K562 (cell line): ENCODE measurements at regions not wholly inside any gene's neighbourhood (a gene's known extent, or its start where the extent isn't known, plus 50 kb on each side); places are given as distances from the start of the nearest gene placed in this dataset.

Source experiments
- ATAC-seq: fragments of 200-7000 bp; cut with Tn5 transposase; 3 replicates; pipeline ENCODE4 v1.9.1; 2020; ENCODE audit warnings: moderate library complexity
- BruUV-seq: library from RNA; stranded (reverse); fragments of 400-500 nt; replicated peaks from 2 replicates; lab custom pipeline; 2021; lab: Mats Ljungman, UMichigan
- CTCF ChIA-PET: fragments of 300-600 bp; formaldehyde crosslinking; extraction: SDS; loops from one replicate; lab custom pipeline; 2021; ENCODE audit warnings: low intra/inter-chr PET ratio; lab: Yijun Ruan, JAX
- POLR2A ChIA-PET: fragments of 300-600, 350-650 bp; sonication (Branson Sonifier 250); formaldehyde crosslinking; extraction: SDS; loops from one replicate; lab custom pipeline; 2021; ENCODE audit warnings: antibody characterized with exemption, inconsistent platforms; lab: Yijun Ruan, JAX
- DNase-seq, 4 experiments: peaks; one replicate each; pipeline versions ENCODE4 v3.0.0 to v3.0.0-alpha.2; 2011 to 2018; ENCODE audit warnings: low spot score in 3 of 4, mixed read lengths in 3 of 4; ENCODE audit errors: extremely low read depth in 1 of 4
- FAIRE-seq: peaks from 2 replicates; lab custom pipeline; 2011; peaks lifted over from hg19 to GRCh38; lab: Jason Lieb, UNC
- H2AFZ ChIP-seq: 2 replicates; pipeline ENCODE4 v1.6.0; 2011; ENCODE audit warnings: low read depth, low read length, control low read depth, inconsistent platforms
- H3K27ac ChIP-seq: fragments of 200-600 bp; 3 replicates; pipeline ENCODE4 v1.8.0; 2011; ENCODE audit warnings: low read depth, mild to moderate bottlenecking, control low read depth, inconsistent platforms, low read length, moderate library complexity, mixed read lengths; ENCODE audit errors: extremely low read depth
- H3K27me3 ChIP-seq, 2 experiments: fragments of 300-600 bp in 1 of 2; 2 replicates in 1 of 2; 3 replicates in 1 of 2; pipeline versions ENCODE4 v1.6.0 to v1.8.0; 2011; ENCODE audit warnings: inconsistent platforms in 2 of 2, low read length in 2 of 2, mild to moderate bottlenecking in 1 of 2, mixed read lengths in 1 of 2, moderate library complexity in 1 of 2; ENCODE audit not compliant: control insufficient read depth in 2 of 2, insufficient read depth in 2 of 2
- H3K36me3 ChIP-seq: fragments of 300-600 bp; 3 replicates; pipeline ENCODE4 v1.8.0; 2011; ENCODE audit warnings: mild to moderate bottlenecking, low read length, inconsistent platforms; ENCODE audit not compliant: control insufficient read depth, insufficient read depth
- H3K4me1 ChIP-seq, 2 experiments: fragments of 200-600 bp in 1 of 2; replicated peaks in 1 of 2; 2 replicates in 1 of 2; 3 replicates in 1 of 2; pipeline versions ENCODE4 v1.5.1 to v1.8.0; 2011; ENCODE audit warnings: inconsistent platforms in 2 of 2, low read length in 2 of 2, mild to moderate bottlenecking in 1 of 2, mixed read lengths in 1 of 2, moderate library complexity in 1 of 2; ENCODE audit not compliant: control insufficient read depth in 2 of 2, insufficient read depth in 2 of 2
- H3K4me2 ChIP-seq: 2 replicates; pipeline ENCODE4 v1.6.1; 2011; ENCODE audit warnings: low read length, control low read depth, inconsistent platforms, mixed read lengths; ENCODE audit not compliant: insufficient read depth
- H3K4me3 ChIP-seq: fragments of 200-600 bp; sonication (generic), shearing (Covaris generic); 2 replicates; pipeline ENCODE4 v1.5.1; 2016; ENCODE audit warnings: control low read depth, inconsistent platforms
- H3K79me2 ChIP-seq: fragments of 200-600 bp; 3 replicates; pipeline ENCODE4 v1.8.0; 2011; ENCODE audit warnings: low read length, inconsistent platforms; ENCODE audit not compliant: control insufficient read depth, insufficient read depth
- H3K9ac ChIP-seq, 2 experiments: 2 replicates each; pipeline versions ENCODE4 v1.6.0 to v1.6.1; 2011; ENCODE audit warnings: low read depth in 2 of 2, low read length in 2 of 2, control low read depth in 1 of 2, inconsistent platforms in 1 of 2, mild to moderate bottlenecking in 1 of 2, mixed read lengths in 1 of 2; ENCODE audit not compliant: insufficient read depth in 1 of 2
- H3K9me1 ChIP-seq: one replicate; pipeline ENCODE4 v1.6.0; 2011; ENCODE audit warnings: inconsistent platforms, mild to moderate bottlenecking, low read length, moderate library complexity; ENCODE audit not compliant: control insufficient read depth, insufficient read depth
- H3K9me3 ChIP-seq: replicated peaks from 2 replicates; pipeline ENCODE4 v1.5.1; 2011; ENCODE audit warnings: low read depth, low read length, inconsistent platforms; ENCODE audit not compliant: control insufficient read depth, insufficient read depth
- H4K20me1 ChIP-seq: replicated peaks from 2 replicates; pipeline ENCODE4 v1.6.1; 2011; ENCODE audit warnings: low read length, inconsistent platforms, mixed read lengths; ENCODE audit not compliant: control insufficient read depth, insufficient read depth
- DLX4 ChIP-seq: fragments of 250-450 bp; sonication (Bioruptor Pico); IDR thresholded peaks from 2 replicates; pipeline ENCODE4 v1.6.1; 2021; ENCODE audit warnings: mild to moderate bottlenecking
- FOSL1 ChIP-seq: fragments of 200-800 bp; sonication (Bioruptor generic); conservative IDR thresholded peaks from 2 replicates; pipeline ENCODE4 v1.6.1; 2016; ENCODE audit warnings: missing genetic modification characterization, missing compliant biosample characterization
- SAFB ChIP-seq: fragments of 200-400 bp; formaldehyde crosslinking; IDR thresholded peaks from 2 replicates; pipeline ENCODE4 v1.6.1; 2017; ENCODE audit warnings: low read depth, low read length, borderline replicate concordance
- SETDB1 ChIP-seq: IDR thresholded peaks from one replicate; pipeline ENCODE4 v1.6.1; 2012; ENCODE audit warnings: low read length, control low read depth, inconsistent platforms
- WGBS: fragments of 100-300 bp; shearing (Covaris generic); methylation state at CpG from one replicate; pipeline ENCODE4 v1.1.6; 2016; ENCODE audit warnings: low coverage, mixed read lengths; ENCODE audit not compliant: insufficient coverage; ENCODE audit errors: missing lambda C conversion rate; 5-methylcytosine and 5-hydroxymethylcytosine counted together
- in situ Hi-C: fragments of 300-500 bp; cut with MboI; formaldehyde crosslinking; loops from 4 replicates; pipeline ENCODE4 v1.15.0; 2018; ENCODE audit warnings: inconsistent platforms, mixed read lengths
- intact Hi-C: fragments of 100-400 bp; cut with micrococcal nuclease; formaldehyde crosslinking; loops from 2 replicates; pipeline ENCODE4 v1.14.2; 2022
- TF ChIP-seq, protein P1 (sequence below): fragments of 450-650 bp; conservative IDR thresholded peaks from 2 replicates; pipeline ENCODE4 v1.6.1; 2016; ENCODE audit warnings: missing genetic modification characterization, low read depth, mild to moderate bottlenecking, control low read depth, missing compliant biosample characterization

GRCh38 chr5:115415143-115415491 is 118.7 kb upstream of the CCDC112 start:
- no peak overlapping the region for H3K27ac ChIP-seq
- FAIRE-seq (no peak), ATAC-seq (no peak)
- no peaks in the 10 kb centered on the region for H3K9me3 ChIP-seq
- no peaks in the 10 kb centered on the region for H3K4me1 ChIP-seq
- CTCF ChIA-PET, result no interaction called here
- H2AFZ ChIP-seq, result no peak overlapping the region
- no peak overlapping the region for H3K9ac ChIP-seq
- WGBS, result 10% methylated on average over 1 of the region's 1 CpG
- intact Hi-C loops, result no loop called here
- no peaks in the 10 kb centered on the region; a peak in 1 of 5 replicates for H3K27me3 ChIP-seq
- no peaks in the 10 kb centered on the region for H3K79me2 ChIP-seq
- no peak overlapping the region for H3K4me3 ChIP-seq
- H3K36me3 ChIP-seq, result no peaks in the 10 kb centered on the region
- TF ChIP-seq DLX4 (no peak), SAFB (no peak), FOSL1 (tag) (peak; percentile 74), SETDB1 (no peak)
- TF ChIP-seq, protein P1, sequence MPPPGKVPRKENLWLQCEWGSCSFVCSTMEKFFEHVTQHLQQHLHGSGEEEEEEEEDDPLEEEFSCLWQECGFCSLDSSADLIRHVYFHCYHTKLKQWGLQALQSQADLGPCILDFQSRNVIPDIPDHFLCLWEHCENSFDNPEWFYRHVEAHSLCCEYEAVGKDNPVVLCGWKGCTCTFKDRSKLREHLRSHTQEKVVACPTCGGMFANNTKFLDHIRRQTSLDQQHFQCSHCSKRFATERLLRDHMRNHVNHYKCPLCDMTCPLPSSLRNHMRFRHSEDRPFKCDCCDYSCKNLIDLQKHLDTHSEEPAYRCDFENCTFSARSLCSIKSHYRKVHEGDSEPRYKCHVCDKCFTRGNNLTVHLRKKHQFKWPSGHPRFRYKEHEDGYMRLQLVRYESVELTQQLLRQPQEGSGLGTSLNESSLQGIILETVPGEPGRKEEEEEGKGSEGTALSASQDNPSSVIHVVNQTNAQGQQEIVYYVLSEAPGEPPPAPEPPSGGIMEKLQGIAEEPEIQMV, result no peak
- TF ChIP-seq, all 486 proteins: peak for 1
- POLR2A ChIA-PET, result interaction anchor here (0.7 kb wide), 1 partner anchor 99 kb away, joined by 3 read pairs; no protein-coding TSS in a partner anchor
- DNase-seq, result no peak
- Histone ChIP-seq H3K4me2 (no peak overlapping the region), H3K9me1 (no peaks in the 10 kb centered on the region), H4K20me1 (no peaks in the 10 kb centered on the region)
- BruUV-seq, result no TSS peak
- in situ Hi-C loops, result no loop called here
